ENCODE measurements at regions not wholly inside any gene's neighbourhood (a gene's known extent, or its start where the extent isn't known, plus 50 kb on each side); places are given as distances from the start of the nearest gene placed in this dataset.
"Not testable (repeated sequence)": the region's sequence is repeated elsewhere in the genome, so short reads cannot be mapped to it uniquely, and the experiment has no call there.

DNA sequence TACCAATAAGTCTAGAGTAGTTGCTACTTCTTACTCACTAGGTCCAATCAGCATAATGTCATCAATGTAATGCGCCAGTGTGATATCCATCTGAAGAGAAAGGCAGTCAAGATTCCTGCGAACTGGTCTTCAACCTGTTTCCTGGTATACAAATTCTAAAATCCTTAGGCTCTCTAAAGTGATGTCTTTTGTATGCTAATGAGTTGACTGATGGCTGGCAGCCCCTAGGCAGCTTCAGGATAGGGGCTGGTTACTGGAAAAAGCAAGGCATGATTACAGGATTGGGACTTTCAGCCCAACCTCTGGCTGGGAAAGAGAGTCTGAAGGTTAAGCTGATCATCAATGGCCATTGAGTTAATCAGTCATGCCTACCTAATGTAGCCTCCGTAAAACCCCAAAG, 250.2 kb upstream of the PTER start:
- Histone ChIP-seq H3K9me3 (no peaks in the 10 kb centered on the region), H3K36me3 (no peaks in the 10 kb centered on the region), H3K27me3 (no peaks in the 10 kb centered on the region), H3K4me3 (no peak overlapping the region)
- DNase-seq = no peak

- H3K27me3 ChIP-seq = no peaks in the 10 kb centered on the region
- DNase-seq = no peak
- no peaks in the 10 kb centered on the region for H3K36me3 ChIP-seq
- no peaks in the 10 kb centered on the region for H3K9me3 ChIP-seq
- no peak overlapping the region for H3K4me3 ChIP-seq
Measured at GRCh38 chr10:16187161-16187560, 249.6 kb upstream of the PTER start.

- Histone ChIP-seq H3K9me3 (no peaks in the 10 kb centered on the region), H3K36me3 (no peaks in the 10 kb centered on the region), H3K27me3 (no peaks in the 10 kb centered on the region), H3K4me3 (no peak overlapping the region)
- no peak for DNase-seq
Measured at GRCh38 chr10:16192337-16192736, 244.5 kb upstream of the PTER start.

GRCh38 chr10:16193241-16193640, 243.6 kb upstream of the PTER start:
- H3K27me3 ChIP-seq = no peaks in the 10 kb centered on the region
- no peak overlapping the region for H3K4me3 ChIP-seq
- no peaks in the 10 kb centered on the region for H3K36me3 ChIP-seq
- no peak for DNase-seq
- no peaks in the 10 kb centered on the region for H3K9me3 ChIP-seq

DNA sequence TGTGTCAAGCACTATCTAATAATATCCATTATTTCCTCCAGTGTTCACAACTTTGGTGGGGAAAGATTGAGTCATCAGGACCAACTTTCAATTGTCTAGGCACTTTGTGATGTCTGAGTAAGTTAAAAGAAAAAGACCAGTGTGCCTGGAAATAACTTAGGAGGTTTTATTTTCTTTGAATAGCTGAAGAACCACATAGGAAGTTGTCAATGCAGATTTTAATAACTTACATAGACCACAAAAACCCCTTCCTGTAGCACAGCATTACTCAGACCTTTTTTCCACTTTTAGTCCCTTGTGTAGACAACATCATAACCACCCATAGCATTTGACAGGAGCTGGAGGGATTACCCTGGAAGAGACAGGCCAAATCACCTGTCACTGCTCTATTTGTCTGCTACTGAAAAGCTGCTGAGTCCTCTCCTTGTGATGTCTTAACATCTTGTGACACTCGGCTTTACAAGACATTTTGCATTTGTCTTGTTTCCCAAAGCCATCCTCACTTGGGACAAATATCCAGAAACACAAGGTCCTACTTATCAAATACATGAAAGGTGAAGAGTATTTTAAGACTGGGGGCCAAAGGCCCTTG, 241.5 kb upstream of the PTER start:
- H3K4me3 ChIP-seq = no peak overlapping the region
- H3K27me3 ChIP-seq = no peaks in the 10 kb centered on the region
- no peak for DNase-seq
- H3K9me3 ChIP-seq = no peaks in the 10 kb centered on the region
- no peaks in the 10 kb centered on the region for H3K36me3 ChIP-seq

DNA sequence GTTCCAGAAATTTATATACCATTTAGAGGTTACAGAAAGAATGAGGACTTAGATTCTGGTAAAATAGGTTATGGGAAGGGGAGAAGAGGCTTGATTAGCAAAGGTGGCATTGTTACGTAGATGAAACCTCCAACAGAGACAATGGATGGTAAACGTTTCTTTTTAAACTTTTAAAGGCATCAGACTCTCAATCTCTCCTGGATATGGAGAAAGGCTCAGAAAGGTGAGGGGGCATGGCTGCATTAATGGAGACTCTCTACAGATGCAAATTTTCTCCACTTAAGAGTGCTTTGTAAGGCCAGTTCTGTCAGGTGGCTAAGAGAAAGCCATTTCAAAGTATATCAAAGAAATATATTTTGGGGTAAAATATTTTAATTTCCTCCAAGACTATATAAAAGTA, 240.9 kb upstream of the PTER start:
- H3K27me3 ChIP-seq = 0 out of 2 replicates have a peak, but pooled peaks cover under 1% of the 10 kb centered on the region
- no peaks in the 10 kb centered on the region for H3K9me3 ChIP-seq
- H3K36me3 ChIP-seq = no peaks in the 10 kb centered on the region
- H3K4me3 ChIP-seq = no peak overlapping the region
- no peak for DNase-seq

DNA sequence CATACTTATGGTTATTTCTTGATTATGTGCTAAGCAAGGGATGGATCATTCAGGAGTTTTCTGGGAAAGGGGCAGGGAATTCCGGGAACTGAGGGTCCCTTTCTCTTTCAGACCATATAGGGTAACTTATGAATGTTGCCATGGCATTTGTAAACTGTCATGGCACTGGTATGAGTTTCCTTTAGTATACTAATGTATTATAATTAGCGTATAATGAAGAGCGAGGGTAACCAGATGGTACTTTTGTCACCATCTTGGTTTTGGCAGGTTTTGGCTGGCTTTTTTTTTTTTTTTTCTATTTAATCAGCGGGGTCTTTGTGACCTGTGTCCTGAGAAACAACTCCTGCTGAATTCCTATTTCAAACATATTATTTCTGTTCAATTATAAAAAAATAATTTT, 237.6 kb upstream of the PTER start:
- Histone ChIP-seq H3K4me3 (no peak overlapping the region), H3K9me3 (no peaks in the 10 kb centered on the region), H3K36me3 (no peaks in the 10 kb centered on the region), H3K27me3 (0 out of 2 replicates have a peak, but pooled peaks cover 2% of the 10 kb centered on the region)
- DNase-seq = no peak

DNA sequence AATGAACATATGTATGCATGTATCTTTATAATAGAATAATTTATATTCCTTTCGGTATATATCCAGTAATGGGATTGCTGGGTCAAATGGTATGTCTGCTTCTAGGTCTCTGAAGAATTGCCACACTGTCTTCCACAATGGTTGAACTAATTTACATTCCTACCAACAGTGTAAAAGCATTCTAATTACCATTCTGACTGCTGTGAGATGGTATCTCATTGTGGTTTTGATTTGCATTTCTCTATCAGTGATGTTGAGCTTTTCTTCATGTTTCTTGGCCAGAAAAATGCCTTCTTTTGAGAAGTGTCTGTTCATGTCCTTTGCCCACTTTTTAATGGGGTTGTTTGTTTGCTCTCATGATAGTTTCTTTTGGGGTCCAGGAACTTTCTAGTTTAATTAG, 213.2 kb upstream of the PTER start:
- H3K4me3 ChIP-seq, H3K9me3 ChIP-seq, H3K27me3 ChIP-seq, DNase-seq, H3K36me3 ChIP-seq: not testable (repeated sequence)

DNA sequence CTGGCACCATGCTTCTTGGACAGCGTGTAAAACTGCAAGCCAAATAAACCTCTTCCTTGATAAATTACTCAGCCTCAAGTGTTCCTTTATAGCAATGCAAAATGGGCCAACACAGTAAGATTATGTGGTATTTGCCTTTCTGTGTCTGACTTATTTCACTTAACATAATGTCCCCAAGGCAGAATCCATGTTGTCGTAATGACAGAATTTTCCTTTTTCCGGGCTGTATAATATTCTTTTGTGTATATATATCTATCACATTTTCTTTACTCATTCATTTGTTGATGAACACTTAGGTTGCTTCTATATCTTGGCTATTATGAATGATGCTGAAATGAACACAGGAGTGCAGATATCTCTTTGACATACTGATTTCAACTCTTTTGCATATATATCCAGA, 209.1 kb upstream of the PTER start:
- Histone ChIP-seq H3K27me3 (no peaks in the 10 kb centered on the region; the same call in 1 of the 2 replicates), H3K9me3 (no peaks in the 10 kb centered on the region), H3K4me3 (no peak overlapping the region), H3K36me3 (no peaks in the 10 kb centered on the region)
- no peak for DNase-seq

DNA sequence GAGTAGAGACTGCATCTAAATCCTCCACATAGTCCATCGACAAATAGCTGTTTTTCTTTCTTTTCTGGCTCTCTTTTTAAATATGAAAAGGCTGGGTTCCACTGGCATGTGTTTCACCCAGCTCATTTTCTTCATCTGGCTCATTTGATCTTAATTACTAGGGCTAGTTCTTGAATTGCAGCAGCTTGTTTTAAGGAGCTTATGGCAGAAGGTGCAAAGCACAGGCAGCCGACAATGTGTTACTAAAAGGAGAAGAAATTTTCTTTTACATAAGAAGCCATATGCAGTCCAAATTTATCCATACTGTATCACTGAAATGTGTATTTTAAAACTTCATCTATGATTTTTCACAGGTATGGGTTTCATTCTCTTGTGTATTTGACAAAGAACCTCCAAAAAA, 205.6 kb upstream of the PTER start:
- H3K36me3 ChIP-seq = no peaks in the 10 kb centered on the region
- no peak for DNase-seq
- no peaks in the 10 kb centered on the region for H3K9me3 ChIP-seq
- H3K4me3 ChIP-seq = no peak overlapping the region
- H3K27me3 ChIP-seq = no peaks in the 10 kb centered on the region; the same call in 1 of the 2 replicates

DNA sequence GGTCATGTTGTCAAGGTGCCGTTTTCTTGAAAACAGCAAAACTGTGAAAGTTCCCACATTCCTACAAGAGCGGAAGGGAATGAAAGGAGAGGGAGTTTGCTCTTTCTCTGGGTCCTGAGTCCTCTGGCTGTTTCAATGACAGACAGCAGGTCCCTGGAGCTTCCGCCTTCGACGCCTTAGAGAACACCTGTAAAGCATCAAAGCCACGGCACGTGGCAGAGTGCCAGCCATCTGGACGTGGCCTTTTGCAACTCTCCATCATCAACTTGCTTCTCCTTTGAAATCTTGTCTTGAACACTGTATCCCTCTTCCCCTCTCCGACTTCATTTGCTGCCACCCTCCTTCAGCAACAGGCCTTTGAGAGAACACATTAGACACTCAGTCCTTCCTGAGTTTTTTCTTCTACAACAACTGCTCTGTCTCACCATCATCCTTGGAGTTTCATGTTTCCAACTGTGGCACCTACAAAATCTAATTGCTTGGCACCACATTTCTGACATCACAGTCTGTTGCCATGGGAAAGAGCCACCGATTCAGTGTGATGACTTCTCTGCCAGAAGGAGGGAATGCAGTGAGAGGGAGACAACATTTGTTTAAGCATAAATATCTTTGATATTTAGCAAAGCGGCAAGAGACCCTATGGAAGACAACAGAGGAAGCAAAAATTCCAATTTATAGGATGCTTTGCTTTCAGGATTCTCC, 204.9 kb upstream of the PTER start:
- DNase-seq = no peak
- Histone ChIP-seq H3K4me3 (no peak overlapping the region), H3K9me3 (no peaks in the 10 kb centered on the region), H3K36me3 (no peaks in the 10 kb centered on the region), H3K27me3 (no peaks in the 10 kb centered on the region; the same call in 1 of the 2 replicates)

DNA sequence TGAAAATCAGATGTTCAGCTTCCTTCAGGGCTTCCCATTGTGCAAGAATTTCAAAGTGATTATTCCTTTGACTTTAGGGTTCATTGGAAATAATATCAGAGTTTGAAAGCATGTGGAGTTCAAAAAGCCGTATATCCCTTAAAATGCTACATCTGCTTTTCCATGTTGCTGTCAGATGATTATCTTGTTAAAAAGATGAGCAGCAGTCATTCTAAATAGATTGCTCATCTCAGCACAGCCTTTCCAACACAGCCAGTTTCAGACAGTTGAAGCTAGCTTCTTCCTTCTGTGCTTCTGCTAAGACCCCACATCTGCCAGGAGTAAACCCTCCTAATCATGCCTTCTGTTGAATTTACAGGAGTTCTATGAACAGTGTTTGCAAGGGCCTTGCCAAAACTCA, 204.4 kb upstream of the PTER start:
- Histone ChIP-seq H3K4me3 (no peak overlapping the region), H3K36me3 (no peaks in the 10 kb centered on the region), H3K27me3 (no peaks in the 10 kb centered on the region; the same call in 1 of the 2 replicates), H3K9me3 (no peaks in the 10 kb centered on the region)
- no peak for DNase-seq

- H3K27me3 ChIP-seq = no peaks in the 10 kb centered on the region; the same call in 1 of the 2 replicates
- DNase-seq = no peak
- H3K9me3 ChIP-seq = no peaks in the 10 kb centered on the region
- no peaks in the 10 kb centered on the region for H3K36me3 ChIP-seq
- H3K4me3 ChIP-seq = no peak overlapping the region
Measured at GRCh38 chr10:16234916-16235315, 201.9 kb upstream of the PTER start.

- H3K27me3 ChIP-seq = 0 out of 2 replicates have a peak, but pooled peaks cover under 1% of the 10 kb centered on the region
Measured at GRCh38 chr10:16242446-16242845, 194.4 kb upstream of the PTER start.

GRCh38 chr10:16242859-16243613, 193.8 kb upstream of the PTER start:
- no peak for DNase-seq
- Histone ChIP-seq H3K27me3 (0 out of 2 replicates have a peak, but pooled peaks cover 2% of the 10 kb centered on the region), H3K4me3 (no peak overlapping the region), H3K9me3 (no peaks in the 10 kb centered on the region), H3K36me3 (no peaks in the 10 kb centered on the region)

More at GRCh38 chr10:16242446-16242845, 194.4 kb upstream of the PTER start:
- H3K36me3 ChIP-seq = no peaks in the 10 kb centered on the region
- H3K4me3 ChIP-seq = no peak overlapping the region
- DNase-seq = no peak
- H3K9me3 ChIP-seq = no peaks in the 10 kb centered on the region

DNA sequence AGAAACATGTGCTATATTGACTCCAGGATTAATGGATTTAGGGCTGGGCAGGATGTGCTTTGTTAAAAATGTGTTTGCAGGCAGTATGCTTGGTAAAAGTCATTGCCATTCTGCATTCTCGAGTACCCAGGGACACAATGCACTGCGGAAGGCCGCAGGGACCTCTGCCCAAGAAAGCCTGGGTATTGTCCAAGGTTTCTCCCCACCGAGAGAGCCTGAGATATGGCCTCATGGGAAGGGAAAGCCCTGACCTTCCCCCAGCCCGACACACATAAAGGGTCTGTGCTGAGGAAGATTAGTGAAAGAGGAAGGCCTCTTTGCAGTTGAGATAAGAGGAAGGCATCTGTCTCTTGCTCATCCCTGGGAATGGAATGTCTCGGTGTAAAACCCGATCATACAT, 186.7 kb upstream of the PTER start:
- H3K27me3 ChIP-seq, DNase-seq, H3K4me3 ChIP-seq, H3K9me3 ChIP-seq, H3K36me3 ChIP-seq: not testable (repeated sequence)

GRCh38 chr10:16256336-16256735, 180.5 kb upstream of the PTER start:
- no peaks in the 10 kb centered on the region for H3K9me3 ChIP-seq

More at GRCh38 chr10:16256336-16256735, 180.5 kb upstream of the PTER start:
- no peak for DNase-seq
- Histone ChIP-seq H3K4me3 (no peak overlapping the region), H3K27me3 (no peaks in the 10 kb centered on the region), H3K36me3 (no peaks in the 10 kb centered on the region)

All from MG63 (cell line).